Chondrocyte (in vitro differentiated cells): ENCODE measurements at regions not wholly inside any gene's neighbourhood (a gene's known extent, or its start where the extent isn't known, plus 50 kb on each side); places are given as distances from the start of the nearest gene placed in this dataset.

ENCODE experiments used
- DNase-seq: peaks from one replicate; pipeline ENCODE4 v3.0.0; 2021; ENCODE audit warnings: mixed read lengths, low spot score
- H3K27ac Mint-ChIP-seq: one replicate; pipeline ENCODE4 v1.8.0; 2021; ENCODE audit warnings: mild to moderate bottlenecking, moderate library complexity, mixed read lengths; ENCODE audit not compliant: unreplicated experiment
- H3K27me3 Mint-ChIP-seq: 2 replicates; pipeline ENCODE4 v1.8.0; 2021; ENCODE audit warnings: low read depth, mixed read lengths
- H3K36me3 Mint-ChIP-seq: 2 replicates; pipeline ENCODE4 v1.8.0; 2021; ENCODE audit warnings: low read depth, mixed read lengths
- H3K4me1 Mint-ChIP-seq: 2 replicates; pipeline ENCODE4 v1.8.0; 2021; ENCODE audit warnings: low read depth, mild to moderate bottlenecking, mixed read lengths
- H3K4me3 Mint-ChIP-seq: one replicate; pipeline ENCODE4 v1.8.0; 2021; ENCODE audit warnings: mild to moderate bottlenecking, moderate library complexity, mixed read lengths; ENCODE audit not compliant: unreplicated experiment
- H3K9me3 Mint-ChIP-seq: 2 replicates; pipeline ENCODE4 v1.8.0; 2021; ENCODE audit warnings: low read depth, mixed read lengths
- TF ChIP-seq, protein P1 (sequence below): fragments of 200-600 bp; sonication (generic); IDR thresholded peaks from 2 replicates; pipeline ENCODE4 v1.5.0; 2021; ENCODE audit warnings: antibody characterized with exemption, mild to moderate bottlenecking, moderate library complexity

DNA sequence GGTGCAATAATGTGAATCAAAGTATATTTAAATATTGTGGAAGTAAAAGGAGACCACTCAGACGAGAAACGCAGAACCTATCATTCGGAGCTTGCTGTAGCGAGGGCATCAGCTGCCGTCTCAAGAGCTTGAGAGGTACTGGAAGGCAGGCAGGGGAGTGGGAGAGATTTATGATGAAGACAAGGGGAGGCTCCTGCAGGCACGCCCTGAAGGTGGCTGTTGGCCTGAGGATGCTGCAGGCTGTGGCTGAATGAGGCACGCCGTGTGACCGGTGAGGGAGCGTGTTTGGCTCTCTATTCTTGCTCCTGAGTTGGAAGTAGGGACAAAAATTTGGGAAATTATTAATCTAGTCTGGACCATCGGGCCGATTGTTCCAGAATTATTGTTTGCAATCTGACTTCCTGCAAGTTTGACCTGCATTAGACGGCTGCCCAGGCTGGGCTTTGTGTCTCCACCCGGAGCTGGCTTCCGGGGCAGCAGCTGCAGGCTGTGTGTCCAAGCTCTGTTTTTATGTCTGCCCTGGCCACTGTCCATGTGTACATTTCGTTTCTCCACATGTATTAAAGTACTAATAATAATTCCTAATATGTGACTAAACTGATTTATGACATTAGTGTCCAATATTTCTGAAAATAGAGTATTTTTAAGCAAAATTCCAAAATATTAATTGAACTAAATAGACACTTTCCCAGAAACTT is 91.1 kb upstream of the ANKRD10 start:
- no peaks in the 10 kb centered on the region for H3K27me3 Mint-ChIP-seq
- no peak for DNase-seq
- H3K4me3 Mint-ChIP-seq: peak overlapping the region; percentile 56
- no peaks in the 10 kb centered on the region for H3K36me3 Mint-ChIP-seq
- peaks cover 27% of the 10 kb centered on the region for H3K4me1 Mint-ChIP-seq
- TF ChIP-seq, protein P1, sequence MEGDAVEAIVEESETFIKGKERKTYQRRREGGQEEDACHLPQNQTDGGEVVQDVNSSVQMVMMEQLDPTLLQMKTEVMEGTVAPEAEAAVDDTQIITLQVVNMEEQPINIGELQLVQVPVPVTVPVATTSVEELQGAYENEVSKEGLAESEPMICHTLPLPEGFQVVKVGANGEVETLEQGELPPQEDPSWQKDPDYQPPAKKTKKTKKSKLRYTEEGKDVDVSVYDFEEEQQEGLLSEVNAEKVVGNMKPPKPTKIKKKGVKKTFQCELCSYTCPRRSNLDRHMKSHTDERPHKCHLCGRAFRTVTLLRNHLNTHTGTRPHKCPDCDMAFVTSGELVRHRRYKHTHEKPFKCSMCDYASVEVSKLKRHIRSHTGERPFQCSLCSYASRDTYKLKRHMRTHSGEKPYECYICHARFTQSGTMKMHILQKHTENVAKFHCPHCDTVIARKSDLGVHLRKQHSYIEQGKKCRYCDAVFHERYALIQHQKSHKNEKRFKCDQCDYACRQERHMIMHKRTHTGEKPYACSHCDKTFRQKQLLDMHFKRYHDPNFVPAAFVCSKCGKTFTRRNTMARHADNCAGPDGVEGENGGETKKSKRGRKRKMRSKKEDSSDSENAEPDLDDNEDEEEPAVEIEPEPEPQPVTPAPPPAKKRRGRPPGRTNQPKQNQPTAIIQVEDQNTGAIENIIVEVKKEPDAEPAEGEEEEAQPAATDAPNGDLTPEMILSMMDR: no peak
- no peaks in the 10 kb centered on the region for H3K9me3 Mint-ChIP-seq
- H3K27ac Mint-ChIP-seq: peak overlapping the region; percentile 95

DNA sequence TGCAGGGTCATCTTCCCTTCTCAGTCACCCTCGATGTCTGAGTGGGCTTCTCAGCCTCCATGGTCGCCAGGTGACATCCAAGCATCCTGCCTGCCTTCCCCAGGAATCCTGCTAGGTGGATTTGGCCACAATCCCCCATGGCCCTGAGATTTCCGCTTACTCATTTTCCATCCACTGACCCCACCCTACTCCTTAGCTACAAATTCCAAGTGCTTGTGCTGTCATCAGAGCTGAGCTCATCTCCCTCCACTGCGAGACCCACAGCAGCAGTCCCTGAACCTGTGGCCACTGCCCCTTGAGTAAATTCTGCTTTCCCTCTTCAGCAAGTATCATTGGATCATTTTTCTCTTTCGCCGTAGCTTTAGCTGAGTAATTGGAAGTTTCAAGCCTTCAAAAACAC is 90.5 kb upstream of the ANKRD10 start:
- Mint-ChIP-seq H3K36me3 (no peaks in the 10 kb centered on the region), H3K27me3 (no peaks in the 10 kb centered on the region), H3K4me3 (no peak overlapping the region), H3K27ac (peak overlapping the region; percentile 95), H3K9me3 (no peaks in the 10 kb centered on the region), H3K4me1 (peaks cover 27% of the 10 kb centered on the region)
- TF ChIP-seq, protein P1: no peak
- DNase-seq: no peak

DNA sequence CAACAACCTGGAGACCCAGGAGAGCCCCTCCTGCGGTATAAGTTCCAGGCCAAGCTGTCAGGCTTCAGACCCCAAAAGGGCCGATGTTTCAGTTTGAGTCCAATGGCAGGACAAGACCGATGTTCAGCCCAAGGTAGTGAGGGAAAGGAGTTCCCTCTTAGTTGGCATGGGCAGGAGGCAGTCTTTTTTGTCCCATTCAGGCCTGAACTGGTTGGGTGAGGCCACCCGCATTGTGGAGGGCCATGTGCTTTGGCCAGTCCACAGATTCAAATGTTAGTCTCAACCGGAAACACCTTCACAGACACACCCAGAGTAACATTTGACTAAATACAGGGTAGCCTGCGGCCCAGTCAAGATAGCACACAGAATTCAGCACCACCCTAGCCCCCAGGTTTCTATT is 89.6 kb upstream of the ANKRD10 start:
- H3K9me3 Mint-ChIP-seq: no peaks in the 10 kb centered on the region
- no peak overlapping the region for H3K4me3 Mint-ChIP-seq
- no peak overlapping the region for H3K27ac Mint-ChIP-seq
- TF ChIP-seq, protein P1: no peak
- no peaks in the 10 kb centered on the region for H3K27me3 Mint-ChIP-seq
- H3K4me1 Mint-ChIP-seq: peaks cover 27% of the 10 kb centered on the region
- no peak for DNase-seq
- H3K36me3 Mint-ChIP-seq: no peaks in the 10 kb centered on the region

DNA sequence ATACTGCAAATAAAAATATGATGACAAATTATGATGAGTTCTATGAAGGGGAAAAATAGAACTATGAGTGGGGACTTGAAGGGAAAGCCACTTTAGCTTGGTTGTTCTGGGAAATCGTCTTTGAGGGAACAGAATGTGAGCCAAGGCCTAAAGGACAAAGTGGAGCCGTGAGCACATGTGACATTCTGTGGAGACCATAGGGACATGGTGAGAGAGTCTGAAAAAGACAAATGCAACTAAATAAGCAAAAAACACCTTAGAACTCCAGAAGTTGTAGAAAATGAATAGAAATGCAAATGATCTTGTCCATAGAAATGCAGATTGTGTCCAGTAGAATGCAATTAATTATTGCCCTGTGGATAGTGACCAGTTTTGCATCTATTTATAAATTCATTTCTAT is 86.8 kb upstream of the ANKRD10 start:
- TF ChIP-seq, protein P1: no peak
- no peaks in the 10 kb centered on the region for H3K27me3 Mint-ChIP-seq
- H3K36me3 Mint-ChIP-seq: peaks cover 3% of the 10 kb centered on the region
- H3K27ac Mint-ChIP-seq: no peak overlapping the region
- H3K9me3 Mint-ChIP-seq: peaks cover 4% of the 10 kb centered on the region
- peaks cover 16% of the 10 kb centered on the region for H3K4me1 Mint-ChIP-seq
- no peak overlapping the region for H3K4me3 Mint-ChIP-seq
- no peak for DNase-seq

DNA sequence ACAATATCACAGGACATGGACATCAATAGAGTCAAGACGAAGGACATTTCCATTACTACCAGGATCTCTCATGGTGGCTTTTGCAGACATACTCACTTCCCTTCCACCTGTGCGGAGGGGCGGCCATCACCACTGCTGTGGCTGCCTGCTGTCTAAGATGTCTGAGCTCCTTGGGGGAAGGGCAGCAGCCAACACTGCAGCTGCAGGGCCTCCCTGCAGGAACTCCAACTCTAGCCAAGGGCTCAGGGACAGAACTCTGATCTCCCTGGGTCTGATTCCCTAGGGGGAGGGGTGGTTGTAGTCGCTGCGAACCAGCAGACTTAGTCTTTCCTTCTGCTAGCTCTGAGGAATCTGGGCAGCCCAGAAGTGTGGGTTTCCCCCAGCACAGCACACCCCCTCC is 78.9 kb upstream of the ANKRD10 start:
- Mint-ChIP-seq H3K27ac (no peak overlapping the region), H3K4me1 (peaks cover 10% of the 10 kb centered on the region), H3K36me3 (peaks cover 8% of the 10 kb centered on the region), H3K27me3 (peaks cover 2% of the 10 kb centered on the region), H3K9me3 (peaks cover 14% of the 10 kb centered on the region), H3K4me3 (no peak overlapping the region)
- no peak for DNase-seq
- TF ChIP-seq, protein P1: no peak
